ENCODE measurements at regions not wholly inside any gene's neighbourhood (a gene's known extent, or its start where the extent isn't known, plus 50 kb on each side); places are given as distances from the start of the nearest gene placed in this dataset.

GRCh38 chr2:199603721-199604291 lies 146.1 kb upstream of the SATB2 start:
- 13 to 16% methylated on average over 36 to 39 of the region's 39 CpGs for WGBS, 2 donors
- H3K36me3 ChIP-seq = no peaks in the 10 kb centered on the region
- H3K4me1 ChIP-seq = no peaks in the 10 kb centered on the region
- H3K4me3 ChIP-seq = no peak overlapping the region
- peaks cover 0 to 13% (median 0%) of the 10 kb centered on the region in 4 donors for H3K27me3 ChIP-seq
- no peak overlapping the region for H3K27ac ChIP-seq
- no peak for TF ChIP-seq CTCF (IDR thresholded peaks at IDR 0.05)
- FAIRE-seq (no peak), ATAC-seq (no peak), DNase-seq (peak in 1 of 6 donors; percentile 32)
- intact Hi-C loops (cut with DNase I) = no loop called here
- no peaks in the 10 kb centered on the region for H3K9me3 ChIP-seq

GRCh38 chr2:199602896-199603717 lies 145.4 kb upstream of the SATB2 start:
- no peak overlapping the region for H3K27ac ChIP-seq
- 73 to 74% methylated on average over 15 of the region's 15 CpGs for WGBS, 2 donors
- DNase-seq = no peak
- TF ChIP-seq CTCF (IDR thresholded peaks at IDR 0.05) = no peak
- no peak for ATAC-seq
- peaks cover 0 to 13% (median 0%) of the 10 kb centered on the region in 4 donors for H3K27me3 ChIP-seq
- H3K9me3 ChIP-seq = no peaks in the 10 kb centered on the region
- intact Hi-C loops (cut with DNase I) = no loop called here
- no peaks in the 10 kb centered on the region for H3K4me1 ChIP-seq
- no peak for FAIRE-seq
- H3K4me3 ChIP-seq = no peak overlapping the region
- no peaks in the 10 kb centered on the region for H3K36me3 ChIP-seq

- no peaks in the 10 kb centered on the region for H3K4me1 ChIP-seq
- no peak overlapping the region for H3K4me3 ChIP-seq
- FAIRE-seq (no peak), ATAC-seq (no peak), DNase-seq (no peak)
- H3K27ac ChIP-seq = no peak overlapping the region
- intact Hi-C loops (cut with DNase I) = no loop called here
- TF ChIP-seq CTCF (IDR thresholded peaks at IDR 0.05) = no peak
- WGBS, 2 donors = 50 to 55% methylated on average over 6 of the region's 6 CpGs
- H3K27me3 ChIP-seq = peaks cover 0 to 13% (median 0%) of the 10 kb centered on the region in 4 donors
- H3K9me3 ChIP-seq = no peaks in the 10 kb centered on the region
- H3K36me3 ChIP-seq = no peaks in the 10 kb centered on the region
Observed at GRCh38 chr2:199602271-199602895, 144.6 kb upstream of the SATB2 start.

GRCh38 chr2:199596549-199596948 lies 138.8 kb upstream of the SATB2 start:
- Histone ChIP-seq H3K27ac (no peak overlapping the region), H3K36me3 (no peaks in the 10 kb centered on the region), H3K4me1 (no peaks in the 10 kb centered on the region), H3K9me3 (no peaks in the 10 kb centered on the region), H3K4me3 (no peak overlapping the region), H3K27me3 (peaks cover 0 to 6% (median 0%) of the 10 kb centered on the region in 4 donors)
- TF ChIP-seq CTCF (IDR thresholded peaks at IDR 0.05) = peak in 2 of 4 donors; percentile 15 to 30
- intact Hi-C loops (cut with DNase I) = no loop called here
- 37 to 60% methylated on average over 1 of the region's 1 CpG for WGBS, 2 donors
- DNase-seq (no peak), ATAC-seq (peak in 2 of 4 donors; percentile 46 to 53), FAIRE-seq (no peak)

All from pancreas (tissue), 10 donors.